A549 (cell line): ENCODE measurements at regions not wholly inside any gene's neighbourhood (a gene's known extent, or its start where the extent isn't known, plus 50 kb on each side); places are given as distances from the start of the nearest gene placed in this dataset.

ENCODE experiments used
- ATAC-seq, 2 experiments: fragments of 200-7000 bp in 1 of 2; fragments of >200 bp in 1 of 2; cut with Nextera tagmentation in 1 of 2; cut with Tn5 transposase in 1 of 2; 3 replicates each; pipeline versions ENCODE4 v1.8.0 to v1.9.1; 2018 to 2020; ENCODE audit warnings: mild to moderate bottlenecking in 1 of 2, moderate library complexity in 1 of 2
- CTCF ChIA-PET: fragments of 300-600 bp; sonication (Branson Sonifier 250); formaldehyde crosslinking; extraction: SDS; loops from one replicate; lab custom pipeline; 2021; ENCODE audit warnings: antibody characterized with exemption, inconsistent platforms; lab: Yijun Ruan, JAX
- POLR2A ChIA-PET: fragments of 350-600 bp; formaldehyde crosslinking; extraction: SDS; loops from one replicate; lab custom pipeline; 2021; ENCODE audit warnings: antibody characterized with exemption, inconsistent platforms; lab: Yijun Ruan, JAX
- DNase-seq, 2 experiments: peaks; one replicate each; pipeline versions ENCODE4 v3.0.0 to v3.0.0-alpha.2; 2011 to 2016; ENCODE audit warnings: low read depth in 1 of 2, low spot score in 1 of 2
- FAIRE-seq: peaks from 2 replicates; lab custom pipeline; 2011; peaks lifted over from hg19 to GRCh38; lab: Jason Lieb, UNC
- H3K27ac ChIP-seq, 2 experiments: fragments of >200 bp; sonication (Bioruptor Twin); formaldehyde crosslinking; 3 replicates each; pipeline ENCODE4 v1.5.1; 2016 to 2017
- H3K4me1 ChIP-seq: fragments of >200 bp; sonication (Bioruptor Twin); formaldehyde crosslinking; 3 replicates; pipeline ENCODE4 v1.6.1; 2016
- H3K4me2 ChIP-seq: fragments of >200 bp; sonication (Bioruptor Twin); formaldehyde crosslinking; 3 replicates; pipeline ENCODE4 v1.6.1; 2016
- H3K4me3 ChIP-seq: fragments of >200 bp; sonication (Bioruptor Twin); formaldehyde crosslinking; 3 replicates; pipeline ENCODE4 v1.5.1; 2016
- H3K9me3 ChIP-seq: fragments of >200 bp; sonication (Bioruptor Twin); formaldehyde crosslinking; 3 replicates; pipeline ENCODE4 v1.6.1; 2016
- CBX2 ChIP-seq: fragments of 200-600 bp; sonication (generic); IDR thresholded peaks from 2 replicates; pipeline ENCODE4 v1.6.1; 2016; ENCODE audit warnings: low read depth, mild to moderate bottlenecking, borderline replicate concordance
- EHF ChIP-seq: fragments of 250-450 bp; sonication (Bioruptor Pico); IDR thresholded peaks from 2 replicates; pipeline ENCODE4 v1.5.0; 2020; ENCODE audit warnings: mild to moderate bottlenecking
- HDAC2 ChIP-seq: fragments of 200-600 bp; sonication (generic); IDR thresholded peaks from 2 replicates; pipeline ENCODE4 v1.6.1; 2016
- HOXB5 ChIP-seq: fragments of 250-450 bp; sonication (Bioruptor Pico); IDR thresholded peaks from 2 replicates; pipeline ENCODE4 v1.5.0; 2020; ENCODE audit warnings: mild to moderate bottlenecking, moderate library complexity
- JUNB ChIP-seq: fragments of >200 bp; sonication (Bioruptor Twin); formaldehyde crosslinking; IDR thresholded peaks from 2 replicates; pipeline ENCODE4 v1.6.1; 2016
- KDM5A ChIP-seq: fragments of 200-600 bp; sonication (generic); IDR thresholded peaks from 2 replicates; pipeline ENCODE4 v1.6.1; 2016; ENCODE audit warnings: antibody characterized with exemption, mild to moderate bottlenecking
- MAFK ChIP-seq: fragments of 450-650 bp; IDR thresholded peaks from 2 replicates; pipeline ENCODE4 v1.6.1; 2014; ENCODE audit not compliant: partially characterized antibody
- MAZ ChIP-seq: fragments of 150-350 bp; IDR thresholded peaks from 2 replicates; pipeline ENCODE4 v1.6.1; 2014; ENCODE audit warnings: antibody characterized with exemption, low read depth, low read length, borderline replicate concordance
- NFE2L2 ChIP-seq: fragments of 150-350 bp; conservative IDR thresholded peaks from 2 replicates; pipeline ENCODE4 v1.6.1; 2014; ENCODE audit warnings: low read length
- NR3C1 ChIP-seq: fragments of >200 bp; sonication (Bioruptor Twin); formaldehyde crosslinking; IDR thresholded peaks from 3 replicates; pipeline ENCODE4 v1.6.1; 2017
- POLR2A ChIP-seq: IDR thresholded peaks from 2 replicates; pipeline ENCODE4 v1.6.1; 2012; ENCODE audit warnings: mild to moderate bottlenecking, low read length
- RARB ChIP-seq: fragments of 250-450 bp; sonication (Bioruptor Pico); IDR thresholded peaks from 2 replicates; pipeline ENCODE4 v1.8.0; 2021; ENCODE audit warnings: mild to moderate bottlenecking, moderate library complexity
- RCOR1 ChIP-seq: fragments of 150-350 bp; IDR thresholded peaks from 2 replicates; pipeline ENCODE4 v1.6.1; 2014; ENCODE audit warnings: antibody characterized with exemption, low read length, low read depth
- RNF2 ChIP-seq: fragments of 200-600 bp; sonication (generic); IDR thresholded peaks from 2 replicates; pipeline ENCODE4 v1.6.1; 2016; ENCODE audit warnings: low read depth, mild to moderate bottlenecking, antibody characterized with exemption, moderate library complexity, borderline replicate concordance
- SMC3 ChIP-seq: fragments of >200 bp; sonication (Bioruptor Twin); formaldehyde crosslinking; IDR thresholded peaks from 3 replicates; pipeline ENCODE4 v1.6.1; 2018; ENCODE audit warnings: inconsistent platforms
- TFCP2L1 ChIP-seq: fragments of 250-450 bp; sonication (Bioruptor Pico); IDR thresholded peaks from 2 replicates; pipeline ENCODE4 v1.5.0; 2021; ENCODE audit warnings: mild to moderate bottlenecking
- TP53 ChIP-seq: fragments of 250-450 bp; sonication (Bioruptor Pico); IDR thresholded peaks from 2 replicates; pipeline ENCODE4 v1.5.0; 2021; ENCODE audit warnings: mild to moderate bottlenecking, moderate library complexity
- ZC3H11A ChIP-seq: fragments of 450-650 bp; IDR thresholded peaks from 2 replicates; pipeline ENCODE4 v1.6.1; 2014; ENCODE audit warnings: antibody characterized with exemption, mild to moderate bottlenecking
- ZFP36 ChIP-seq: fragments of 450-650 bp; IDR thresholded peaks from 2 replicates; pipeline ENCODE4 v1.6.1; 2014; ENCODE audit warnings: borderline replicate concordance; ENCODE audit not compliant: partially characterized antibody
- ZNF302 ChIP-seq: fragments of 250-450 bp; sonication (Bioruptor Pico); IDR thresholded peaks from 2 replicates; pipeline ENCODE4 v1.9.0; 2021; ENCODE audit warnings: inconsistent platforms, mild to moderate bottlenecking, moderate library complexity
- WGBS: methylation state at CpG from one replicate; pipeline ENCODE4 v1.1.6; 2017; ENCODE audit errors: missing lambda C conversion rate; 5-methylcytosine and 5-hydroxymethylcytosine counted together
- TF ChIP-seq, protein P1 (sequence below): fragments of 150-350 bp; IDR thresholded peaks from 2 replicates; pipeline ENCODE4 v1.6.1; 2014; ENCODE audit warnings: low read depth, mild to moderate bottlenecking, low read length
- TF ChIP-seq, protein P2 (sequence below): fragments of 250-450 bp; sonication (Bioruptor Pico); IDR thresholded peaks from 2 replicates; pipeline ENCODE4 v1.5.0; 2021; ENCODE audit warnings: mild to moderate bottlenecking, moderate library complexity, borderline replicate concordance
- TF ChIP-seq, protein P3 (sequence below): IDR thresholded peaks from 2 replicates; pipeline ENCODE4 v1.6.1; 2012; ENCODE audit warnings: low read depth, borderline replicate concordance
- TF ChIP-seq, protein P4 (sequence below): fragments of 250-450 bp; sonication (Bioruptor Pico); IDR thresholded peaks from 2 replicates; pipeline ENCODE4 v1.5.0; 2020; ENCODE audit warnings: low read depth, mild to moderate bottlenecking, moderate library complexity

DNA sequence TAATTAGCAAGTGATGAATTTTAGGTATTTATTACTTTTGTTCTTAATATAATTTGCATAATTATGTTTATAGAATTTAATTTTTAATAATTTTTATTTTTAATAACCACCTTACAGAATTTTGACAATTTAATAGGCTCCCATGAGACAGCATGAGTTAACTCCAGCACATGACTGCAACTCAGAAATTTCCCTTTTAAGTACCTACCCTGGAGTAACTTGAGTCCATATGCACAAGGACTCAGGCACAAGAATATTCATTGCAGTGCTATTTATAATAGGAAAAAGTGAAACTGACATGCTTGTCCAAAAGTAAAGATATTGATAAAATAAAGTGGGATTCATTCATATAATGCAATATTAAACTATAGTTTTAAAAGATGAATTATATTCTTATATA is 54.1 kb upstream of the C1orf53 start:
- POLR2A ChIA-PET = no interaction called here
- no peaks in the 10 kb centered on the region for H3K4me1 ChIP-seq
- no peak for TF ChIP-seq MAFK
- TF ChIP-seq TFCP2L1 (CRISPR knock-in tag) = no peak
- TF ChIP-seq SMC3 = no peak
- TF ChIP-seq MAZ = no peak
- H3K9me3 ChIP-seq = no peaks in the 10 kb centered on the region
- CTCF ChIA-PET = no interaction called here
- FAIRE-seq (no peak), DNase-seq (no peak), ATAC-seq (no peak)
- no peak overlapping the region for H3K27ac ChIP-seq
- no peak overlapping the region for H3K4me2 ChIP-seq
- no peak overlapping the region for H3K4me3 ChIP-seq

DNA sequence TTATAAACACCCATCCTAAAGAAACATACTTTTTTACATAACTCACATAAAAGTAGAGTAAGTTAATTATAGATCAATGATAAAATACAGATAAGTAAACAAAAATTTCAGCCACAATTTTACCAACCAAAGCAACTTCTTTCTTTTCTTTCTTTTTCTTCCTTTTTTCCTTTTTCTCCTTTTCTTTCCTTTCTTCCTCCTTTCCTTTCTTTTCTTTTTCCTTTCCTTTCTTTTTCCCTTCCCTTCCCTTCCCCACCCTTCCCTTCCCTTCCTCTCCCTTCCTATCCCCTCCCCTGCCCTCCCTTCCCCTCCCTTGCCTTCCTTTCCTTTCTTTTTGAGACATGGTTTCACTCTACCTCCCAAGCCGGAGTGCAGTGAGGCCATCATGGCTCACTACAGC is 56.5 kb upstream of the C1orf53 start:
- POLR2A ChIA-PET = no interaction called here
- no peak for FAIRE-seq
- no peaks in the 10 kb centered on the region for H3K9me3 ChIP-seq
- WGBS = 83% methylated on average over 1 of the region's 1 CpG
- CTCF ChIA-PET = no interaction called here
- no peak for ATAC-seq
- TF ChIP-seq NR3C1 (no peak), RCOR1 (no peak), NFE2L2 (no peak), EHF (CRISPR knock-in tag) (no peak), HDAC2 (no peak), SMC3 (no peak), POLR2A (no peak), HOXB5 (CRISPR knock-in tag) (no peak)
- TF ChIP-seq, protein P1, sequence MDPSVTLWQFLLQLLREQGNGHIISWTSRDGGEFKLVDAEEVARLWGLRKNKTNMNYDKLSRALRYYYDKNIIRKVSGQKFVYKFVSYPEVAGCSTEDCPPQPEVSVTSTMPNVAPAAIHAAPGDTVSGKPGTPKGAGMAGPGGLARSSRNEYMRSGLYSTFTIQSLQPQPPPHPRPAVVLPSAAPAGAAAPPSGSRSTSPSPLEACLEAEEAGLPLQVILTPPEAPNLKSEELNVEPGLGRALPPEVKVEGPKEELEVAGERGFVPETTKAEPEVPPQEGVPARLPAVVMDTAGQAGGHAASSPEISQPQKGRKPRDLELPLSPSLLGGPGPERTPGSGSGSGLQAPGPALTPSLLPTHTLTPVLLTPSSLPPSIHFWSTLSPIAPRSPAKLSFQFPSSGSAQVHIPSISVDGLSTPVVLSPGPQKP = no peak
- H3K4me3 ChIP-seq = no peak overlapping the region
- DNase-seq = no peak
- no peak overlapping the region for H3K4me2 ChIP-seq
- H3K27ac ChIP-seq = no peak overlapping the region
- no peaks in the 10 kb centered on the region for H3K4me1 ChIP-seq

DNA sequence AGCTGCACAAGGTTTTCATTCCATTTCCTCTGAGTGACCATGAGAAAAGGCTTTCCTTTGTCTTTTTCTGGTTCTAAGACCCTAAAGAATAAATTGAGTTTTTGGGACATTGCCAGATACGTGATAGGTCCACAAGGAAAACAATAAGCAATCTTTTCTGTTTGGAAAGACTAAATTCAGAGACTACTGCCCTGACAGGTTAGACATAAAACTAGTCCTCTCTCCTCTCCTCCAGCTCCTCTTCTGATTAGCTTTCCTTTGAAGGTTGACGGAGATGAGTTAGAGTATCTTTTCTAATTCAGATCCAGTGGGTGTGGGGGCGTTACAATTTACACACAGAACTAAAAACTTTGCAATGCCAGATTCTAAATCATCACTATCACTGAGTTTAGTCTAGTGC is 57.8 kb upstream of the C1orf53 start:
- DNase-seq (no peak), ATAC-seq (no peak), FAIRE-seq (no peak)
- WGBS = 54% methylated on average over 3 of the region's 3 CpGs
- no peaks in the 10 kb centered on the region for H3K4me1 ChIP-seq
- H3K4me3 ChIP-seq = no peak overlapping the region
- CTCF ChIA-PET = no interaction called here
- no peak for TF ChIP-seq ZC3H11A
- TF ChIP-seq KDM5A = no peak
- no peak for TF ChIP-seq RNF2
- TF ChIP-seq, protein P2, sequence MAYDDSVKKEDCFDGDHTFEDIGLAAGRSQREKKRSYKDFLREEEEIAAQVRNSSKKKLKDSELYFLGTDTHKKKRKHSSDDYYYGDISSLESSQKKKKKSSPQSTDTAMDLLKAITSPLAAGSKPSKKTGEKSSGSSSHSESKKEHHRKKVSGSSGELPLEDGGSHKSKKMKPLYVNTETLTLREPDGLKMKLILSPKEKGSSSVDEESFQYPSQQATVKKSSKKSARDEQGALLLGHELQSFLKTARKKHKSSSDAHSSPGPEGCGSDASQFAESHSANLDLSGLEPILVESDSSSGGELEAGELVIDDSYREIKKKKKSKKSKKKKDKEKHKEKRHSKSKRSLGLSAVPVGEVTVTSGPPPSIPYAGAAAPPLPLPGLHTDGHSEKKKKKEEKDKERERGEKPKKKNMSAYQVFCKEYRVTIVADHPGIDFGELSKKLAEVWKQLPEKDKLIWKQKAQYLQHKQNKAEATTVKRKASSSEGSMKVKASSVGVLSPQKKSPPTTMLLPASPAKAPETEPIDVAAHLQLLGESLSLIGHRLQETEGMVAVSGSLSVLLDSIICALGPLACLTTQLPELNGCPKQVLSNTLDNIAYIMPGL (CRISPR knock-in tag) = no peak
- no peak for TF ChIP-seq RCOR1
- TF ChIP-seq ZFP36 = no peak
- no peak for TF ChIP-seq EHF (CRISPR knock-in tag)
- TF ChIP-seq, protein P3, sequence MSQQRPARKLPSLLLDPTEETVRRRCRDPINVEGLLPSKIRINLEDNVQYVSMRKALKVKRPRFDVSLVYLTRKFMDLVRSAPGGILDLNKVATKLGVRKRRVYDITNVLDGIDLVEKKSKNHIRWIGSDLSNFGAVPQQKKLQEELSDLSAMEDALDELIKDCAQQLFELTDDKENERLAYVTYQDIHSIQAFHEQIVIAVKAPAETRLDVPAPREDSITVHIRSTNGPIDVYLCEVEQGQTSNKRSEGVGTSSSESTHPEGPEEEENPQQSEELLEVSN = no peak
- no peak for TF ChIP-seq CBX2
- no peak for TF ChIP-seq JUNB
- POLR2A ChIA-PET = no interaction called here
- no peaks in the 10 kb centered on the region for H3K9me3 ChIP-seq
- H3K4me2 ChIP-seq = no peak overlapping the region
- H3K27ac ChIP-seq = no peak overlapping the region

DNA sequence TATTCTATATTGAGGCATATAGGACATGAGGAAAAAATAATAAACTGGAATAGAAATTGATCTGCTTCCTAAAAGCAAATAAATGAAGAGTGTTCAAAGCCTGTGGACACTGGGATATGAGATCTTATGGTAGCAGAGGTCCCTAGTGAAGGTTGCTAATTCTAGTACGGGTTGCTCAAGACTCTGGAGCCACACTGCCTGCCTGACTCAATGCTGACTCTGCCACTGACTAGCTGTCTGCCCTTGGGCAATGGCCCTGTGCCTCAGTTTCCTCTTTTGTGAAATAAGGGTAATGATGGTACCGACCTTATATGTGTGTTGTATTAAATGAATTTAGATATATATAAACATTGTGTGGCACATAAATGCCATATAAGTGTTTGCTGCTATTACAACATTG is 59.0 kb upstream of the C1orf53 start:
- no peaks in the 10 kb centered on the region for H3K9me3 ChIP-seq
- ChIA-PET CTCF (no interaction called here), POLR2A (no interaction called here)
- ATAC-seq = no peak
- H3K4me2 ChIP-seq = no peak overlapping the region
- peaks cover 9% of the 10 kb centered on the region for H3K4me1 ChIP-seq
- no peak overlapping the region for H3K4me3 ChIP-seq
- DNase-seq = no peak
- TF ChIP-seq, protein P4, sequence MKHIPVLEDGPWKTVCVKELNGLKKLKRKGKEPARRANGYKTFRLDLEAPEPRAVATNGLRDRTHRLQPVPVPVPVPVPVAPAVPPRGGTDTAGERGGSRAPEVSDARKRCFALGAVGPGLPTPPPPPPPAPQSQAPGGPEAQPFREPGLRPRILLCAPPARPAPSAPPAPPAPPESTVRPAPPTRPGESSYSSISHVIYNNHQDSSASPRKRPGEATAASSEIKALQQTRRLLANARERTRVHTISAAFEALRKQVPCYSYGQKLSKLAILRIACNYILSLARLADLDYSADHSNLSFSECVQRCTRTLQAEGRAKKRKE (CRISPR knock-in tag) = no peak
- TF ChIP-seq NFE2L2 (no peak), ZNF302 (CRISPR knock-in tag) (no peak), RARB (CRISPR knock-in tag) (no peak), TP53 (CRISPR knock-in tag) (no peak)
- WGBS = 58% methylated on average over 2 of the region's 2 CpGs
- H3K27ac ChIP-seq = no peak overlapping the region
- FAIRE-seq = no peak
